Hepatocyte (in vitro differentiated cells): ENCODE measurements at regions not wholly inside any gene's neighbourhood (a gene's known extent, or its start where the extent isn't known, plus 50 kb on each side); places are given as distances from the start of the nearest gene placed in this dataset.

Experiments
- EZH2 ChIP-seq: fragments of 200-600 bp; sonication (generic); IDR thresholded peaks from 2 replicates; pipeline ENCODE4 v1.6.1; 2016; ENCODE audit warnings: antibody characterized with exemption, mild to moderate bottlenecking, borderline replicate concordance
- TF ChIP-seq, protein P1 (sequence below): fragments of 200-600 bp; sonication (generic); IDR thresholded peaks from 2 replicates; pipeline ENCODE4 v1.5.1; 2016; ENCODE audit warnings: antibody characterized with exemption, mild to moderate bottlenecking; ENCODE audit not compliant: poor library complexity

DNA sequence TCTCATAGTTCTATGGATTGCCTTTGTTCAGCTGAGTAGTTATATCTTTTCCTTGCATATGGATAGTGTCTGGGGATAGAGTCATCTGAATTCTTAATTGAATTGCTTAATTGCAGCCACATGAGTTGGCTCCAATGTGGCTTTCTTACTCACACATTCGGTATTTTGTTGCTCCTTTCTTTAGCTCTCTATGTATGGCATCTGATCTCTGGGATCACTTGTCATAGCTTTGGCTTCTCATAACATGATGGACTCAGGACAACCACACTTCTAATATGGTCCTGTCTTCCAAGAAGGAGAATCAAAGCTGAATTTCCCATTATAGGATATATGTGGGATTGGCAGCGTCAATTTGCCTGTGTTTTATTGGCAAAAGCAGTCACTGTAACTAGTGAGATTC is 716.2 kb downstream of the NCAM2 start:
- no peak for TF ChIP-seq EZH2
- TF ChIP-seq, protein P1, sequence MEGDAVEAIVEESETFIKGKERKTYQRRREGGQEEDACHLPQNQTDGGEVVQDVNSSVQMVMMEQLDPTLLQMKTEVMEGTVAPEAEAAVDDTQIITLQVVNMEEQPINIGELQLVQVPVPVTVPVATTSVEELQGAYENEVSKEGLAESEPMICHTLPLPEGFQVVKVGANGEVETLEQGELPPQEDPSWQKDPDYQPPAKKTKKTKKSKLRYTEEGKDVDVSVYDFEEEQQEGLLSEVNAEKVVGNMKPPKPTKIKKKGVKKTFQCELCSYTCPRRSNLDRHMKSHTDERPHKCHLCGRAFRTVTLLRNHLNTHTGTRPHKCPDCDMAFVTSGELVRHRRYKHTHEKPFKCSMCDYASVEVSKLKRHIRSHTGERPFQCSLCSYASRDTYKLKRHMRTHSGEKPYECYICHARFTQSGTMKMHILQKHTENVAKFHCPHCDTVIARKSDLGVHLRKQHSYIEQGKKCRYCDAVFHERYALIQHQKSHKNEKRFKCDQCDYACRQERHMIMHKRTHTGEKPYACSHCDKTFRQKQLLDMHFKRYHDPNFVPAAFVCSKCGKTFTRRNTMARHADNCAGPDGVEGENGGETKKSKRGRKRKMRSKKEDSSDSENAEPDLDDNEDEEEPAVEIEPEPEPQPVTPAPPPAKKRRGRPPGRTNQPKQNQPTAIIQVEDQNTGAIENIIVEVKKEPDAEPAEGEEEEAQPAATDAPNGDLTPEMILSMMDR, result no peak
